ENCODE measurements at regions not wholly inside any gene's neighbourhood (a gene's known extent, or its start where the extent isn't known, plus 50 kb on each side); places are given as distances from the start of the nearest gene placed in this dataset.
"Not testable (repeated sequence)": the region's sequence is repeated elsewhere in the genome, so short reads cannot be mapped to it uniquely, and the experiment has no call there.

DNA sequence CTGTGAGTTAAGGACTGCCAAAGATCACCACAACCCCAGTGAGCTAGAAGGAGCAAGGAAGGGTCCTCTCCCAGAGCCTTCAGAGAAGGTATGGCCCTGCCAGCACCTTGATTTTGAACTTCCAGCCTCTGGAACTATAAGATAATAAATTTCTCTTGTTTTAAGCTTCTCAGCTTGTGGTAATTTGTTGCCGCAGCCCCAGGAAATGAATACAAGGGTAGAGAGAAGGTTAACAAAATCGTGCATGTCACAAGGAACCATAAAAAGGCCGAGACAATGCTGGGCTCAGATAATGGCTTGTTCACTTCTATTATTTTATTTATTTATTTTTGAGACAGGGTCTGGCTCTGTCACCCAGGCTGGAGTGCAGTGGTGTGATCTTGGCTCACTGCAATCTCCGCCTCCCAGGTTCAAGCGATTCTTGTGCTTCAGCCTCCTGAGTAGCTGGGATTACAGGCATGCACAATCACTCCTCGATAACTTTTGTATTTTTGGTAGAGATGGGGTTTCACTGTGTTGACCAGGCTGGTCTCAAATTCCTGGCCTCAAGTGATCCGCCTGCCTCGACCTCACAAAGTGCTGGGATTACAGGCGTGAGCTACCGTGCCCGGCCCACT, 71.5 kb downstream of the WSB1 start:
- not testable (repeated sequence) for DNase-seq (ENCODE audit: low read depth)

DNA sequence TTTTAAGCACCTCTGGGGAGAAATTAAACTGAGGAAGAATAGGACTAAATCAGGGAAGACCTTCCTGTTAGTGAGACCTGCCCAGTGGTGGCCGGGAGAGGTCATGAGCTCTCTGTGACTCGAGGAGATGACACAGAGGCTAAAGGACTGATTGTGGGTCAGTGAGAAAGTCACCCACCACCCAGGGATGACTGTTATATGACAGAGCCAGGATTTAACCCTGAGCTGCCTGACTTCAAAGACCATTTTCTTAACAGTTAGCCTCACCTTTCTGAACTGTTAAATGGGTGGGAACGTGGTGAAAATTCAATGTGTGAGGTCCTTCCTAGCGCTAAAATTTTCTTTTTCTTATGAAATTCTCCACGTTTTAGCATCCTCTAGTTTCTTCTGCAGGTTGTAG, 72.5 kb downstream of the WSB1 start:
- DNase-seq (ENCODE audit: low read depth): no peak

DNA sequence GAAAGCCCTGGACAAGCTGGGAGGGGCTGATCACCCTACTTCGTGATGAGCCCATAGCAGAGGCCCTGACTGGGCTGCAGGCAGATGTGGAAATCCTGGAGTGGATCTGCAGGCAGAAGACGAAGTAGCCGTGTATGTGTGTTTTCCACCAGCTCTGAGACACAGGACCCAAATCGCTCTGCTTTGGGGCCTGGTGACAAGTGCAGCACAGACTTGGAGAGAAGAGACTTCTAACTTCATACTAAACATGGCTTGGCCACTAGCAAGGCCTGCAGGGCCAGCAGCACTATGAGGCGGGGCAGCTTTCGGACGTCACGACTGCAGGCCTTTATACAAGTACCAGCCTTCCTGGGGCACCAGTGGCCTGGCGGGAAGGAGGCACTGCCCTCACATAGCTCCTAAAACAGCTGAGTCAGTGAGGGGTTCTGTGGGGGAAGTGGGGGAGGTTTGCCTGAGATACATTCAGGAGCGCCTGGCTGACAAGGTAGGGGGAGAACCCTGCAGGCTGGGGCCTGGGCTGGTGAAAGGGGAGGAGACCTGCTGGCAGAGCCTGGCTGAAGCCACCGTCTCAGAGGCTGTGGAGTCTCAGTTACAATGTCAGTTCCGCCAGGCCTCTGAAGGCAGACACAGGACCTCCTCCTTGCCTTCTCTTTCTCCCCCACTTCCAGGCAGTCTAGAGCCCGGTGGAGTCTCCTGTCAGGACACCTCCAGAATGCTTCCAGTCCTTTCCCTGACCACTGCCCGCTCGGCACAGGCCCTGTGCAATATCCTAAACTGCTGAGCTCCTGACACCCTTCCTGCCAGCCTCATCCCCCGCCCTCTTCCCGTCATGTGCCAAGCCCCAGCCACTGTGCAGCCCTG, 73.4 kb downstream of the WSB1 start:
- DNase-seq (ENCODE audit: low read depth): no peak

DNA sequence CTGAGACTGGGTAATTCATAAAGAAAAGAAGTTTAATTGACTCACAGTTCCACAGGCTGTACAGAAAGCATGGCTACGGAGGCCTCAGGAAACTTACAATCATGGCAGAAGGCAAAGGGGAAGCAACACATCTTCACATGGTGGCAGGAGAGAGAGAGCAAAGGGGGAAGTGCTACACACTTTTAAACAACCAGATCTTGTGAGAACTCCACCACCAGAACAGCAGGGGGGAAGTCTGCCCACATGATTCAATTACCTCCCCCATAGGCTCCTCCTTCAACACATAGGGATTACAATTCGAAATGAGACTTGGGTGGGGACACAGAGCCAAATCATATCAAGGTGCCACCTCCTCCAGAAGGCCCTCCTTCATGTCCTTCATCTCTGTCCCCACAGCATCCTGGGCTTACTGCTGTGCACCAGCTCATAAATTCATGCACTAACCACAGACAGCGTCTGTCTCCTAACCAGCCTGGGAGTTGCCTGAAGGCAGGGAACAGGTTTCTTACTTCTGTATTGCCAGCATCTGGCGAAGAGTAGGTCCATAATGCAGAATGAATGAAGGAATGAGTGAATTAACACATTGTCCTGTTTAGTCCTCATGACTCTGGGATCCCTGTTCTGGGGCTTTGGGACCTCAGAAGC, 74.4 kb downstream of the WSB1 start:
- no peak for DNase-seq (ENCODE audit: low read depth)

DNA sequence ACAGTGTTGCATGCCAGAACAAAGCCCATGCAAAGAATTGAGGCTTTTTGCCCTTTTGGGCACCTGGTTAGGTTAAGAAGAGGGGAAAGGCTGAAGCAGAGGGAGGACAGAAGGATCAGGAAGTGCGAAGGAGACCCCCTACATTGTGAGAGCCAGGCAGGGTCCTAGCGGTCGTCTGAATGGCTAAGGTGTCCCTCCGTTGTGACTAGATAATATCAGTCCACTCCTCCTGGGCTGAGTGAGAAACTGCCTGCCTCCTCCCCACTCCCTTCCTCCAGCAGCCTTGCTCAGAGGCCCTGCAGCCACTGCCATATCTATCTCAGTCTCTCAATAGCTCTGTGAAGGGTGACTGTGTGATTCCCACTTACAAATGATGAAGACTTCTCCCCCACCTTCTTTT, 75.1 kb downstream of the WSB1 start:
- DNase-seq (ENCODE audit: low read depth): no peak

DNA sequence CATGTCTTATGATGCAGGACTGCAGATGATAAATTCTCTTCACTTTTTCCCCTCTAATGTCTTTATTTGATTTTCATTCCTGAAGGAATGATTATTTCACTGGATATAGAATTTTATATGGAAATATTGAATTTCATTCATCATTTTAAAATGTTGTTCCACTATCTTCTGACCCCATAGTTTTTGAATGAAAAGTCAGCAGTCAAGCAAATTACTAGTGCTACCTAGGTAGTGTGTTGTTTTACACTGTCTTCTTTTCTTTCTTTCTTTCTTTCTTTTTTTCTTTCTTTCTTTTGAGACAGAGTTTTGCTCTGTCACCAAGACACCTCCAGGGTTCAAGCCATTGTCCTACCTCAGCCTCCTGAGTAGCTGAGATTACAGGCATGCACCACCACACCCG, 76.9 kb downstream of the WSB1 start:
- no peak for DNase-seq (ENCODE audit: low read depth)

DNA sequence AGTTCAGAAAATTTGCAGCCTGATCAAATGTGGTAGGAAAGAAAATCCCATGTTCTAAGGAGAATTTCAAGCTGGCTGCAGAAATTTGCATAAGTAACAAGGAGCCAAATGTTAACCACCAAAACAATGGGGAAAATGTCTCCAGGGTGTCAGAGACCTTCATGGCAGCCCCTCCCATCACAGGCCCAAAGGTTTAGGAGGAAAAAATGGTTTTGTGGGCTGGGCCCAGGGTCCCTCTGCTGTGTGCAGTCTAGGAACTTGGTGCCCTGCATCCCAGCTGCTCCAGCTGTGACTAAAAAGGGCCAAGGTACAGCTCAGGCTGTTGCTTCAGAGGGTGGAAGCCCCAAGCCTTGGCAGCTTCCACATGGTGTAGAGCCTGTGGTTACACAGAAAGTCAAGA, 79.8 kb downstream of the WSB1 start:
- not testable (repeated sequence) for DNase-seq (ENCODE audit: low read depth)

DNA sequence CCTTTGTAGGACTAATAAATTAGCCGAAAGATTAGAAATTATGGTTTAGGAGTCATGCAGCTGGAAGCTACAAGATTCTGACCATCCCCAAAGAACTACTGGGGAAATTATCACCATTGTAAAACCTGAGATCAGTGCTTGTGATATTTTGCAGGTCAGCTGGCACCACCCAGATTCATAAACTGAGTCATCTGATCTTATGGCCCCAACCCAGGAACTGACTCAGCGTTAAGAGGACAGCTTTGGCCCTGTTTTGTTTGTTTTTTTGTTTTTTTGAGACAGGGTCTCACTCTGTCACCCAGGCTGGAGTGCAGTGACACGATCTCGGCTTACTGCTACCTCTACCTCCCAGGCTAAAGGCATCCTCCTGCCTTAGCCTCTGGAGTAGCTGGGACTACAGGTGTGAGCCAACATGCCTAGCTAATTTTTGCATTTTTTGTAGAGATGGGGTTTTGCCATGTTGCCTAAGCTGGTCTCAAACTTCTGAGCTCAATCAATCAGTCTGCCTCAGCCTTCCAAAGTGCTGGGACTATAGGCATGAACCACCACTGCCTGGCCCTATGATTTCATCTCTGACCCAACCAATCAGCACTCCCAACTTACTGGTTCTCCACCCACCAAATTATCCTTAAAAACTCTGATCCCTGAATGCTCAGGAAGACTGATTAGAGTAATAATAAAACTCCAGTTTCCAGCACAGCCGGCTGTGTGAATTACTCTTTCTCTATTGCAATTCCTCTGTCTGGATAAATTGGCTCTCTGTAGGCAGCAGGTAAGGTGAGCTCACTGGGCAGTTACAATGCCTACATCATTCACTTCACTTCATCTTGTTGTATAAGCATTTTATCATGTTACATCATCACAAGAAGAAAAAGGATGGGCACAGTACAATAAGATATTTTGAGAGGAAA, 79.4 kb upstream of the KSR1 start:
- peak; percentile 65 for DNase-seq (ENCODE audit: low read depth)

DNA sequence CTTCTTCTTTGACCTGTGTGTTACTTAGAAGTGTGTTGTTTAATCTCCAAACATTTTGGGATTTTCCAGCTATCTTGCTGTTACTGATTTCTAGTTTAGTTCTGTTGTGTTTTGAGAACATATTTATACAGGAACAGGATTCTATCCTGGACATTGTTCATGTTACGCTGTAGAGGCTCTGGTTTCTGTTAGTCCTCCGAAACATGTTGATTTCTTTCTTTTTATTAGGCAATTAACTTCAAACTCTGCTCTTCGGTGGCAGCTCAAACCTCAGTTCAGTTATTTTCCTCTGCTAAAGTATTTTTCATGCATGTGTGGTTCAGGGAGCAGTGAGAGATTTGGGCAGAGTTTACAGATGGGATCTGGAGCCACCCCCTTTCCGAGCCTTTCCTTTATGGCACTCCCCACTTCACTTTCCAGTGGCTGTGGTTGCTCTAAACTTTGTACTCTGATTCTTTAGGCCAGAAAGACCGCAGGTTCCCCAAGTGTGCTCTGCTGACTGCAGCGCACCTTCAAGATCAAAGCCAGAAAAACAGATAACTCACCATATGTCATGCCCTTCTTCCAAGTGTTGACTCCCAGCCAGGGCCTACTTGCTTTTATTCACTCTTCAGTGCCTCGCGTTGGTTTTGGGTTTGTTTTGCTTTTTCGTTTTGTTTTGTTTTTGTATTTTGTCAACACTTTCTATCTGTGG, 77.6 kb upstream of the KSR1 start:
- peak; percentile 59 for DNase-seq (ENCODE audit: low read depth)

DNA sequence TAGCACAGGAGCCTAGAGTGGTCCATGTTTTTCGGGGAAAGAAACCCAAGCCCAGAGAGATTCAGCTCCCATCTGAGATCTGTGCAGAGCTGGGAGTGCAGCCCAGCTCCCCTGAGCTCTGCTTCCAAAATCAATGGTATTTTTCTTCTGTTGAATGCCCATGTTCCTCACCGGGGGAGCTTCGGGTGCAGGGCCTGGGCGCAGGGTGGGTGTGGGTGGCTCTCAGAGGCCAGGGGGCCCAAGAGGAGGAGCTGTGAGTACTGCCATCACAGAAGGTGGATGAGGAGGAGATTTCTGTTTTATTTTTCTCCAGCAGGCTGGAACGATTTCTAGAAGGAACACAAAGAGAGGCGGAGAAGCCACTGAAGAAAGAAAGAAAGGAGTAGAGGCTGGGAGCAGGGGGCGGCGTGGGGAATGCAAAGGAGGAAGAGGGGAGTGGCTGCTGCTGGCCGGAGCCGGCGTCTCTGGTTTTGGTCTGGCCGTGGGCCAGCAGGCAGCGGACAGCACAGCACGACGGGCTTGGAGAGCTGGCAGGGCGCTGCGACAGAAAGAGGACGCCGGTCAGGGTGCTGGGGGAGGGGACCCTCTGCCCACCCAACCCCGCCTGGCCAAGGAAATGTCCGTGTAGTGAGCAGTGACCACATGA, 76.2 kb upstream of the KSR1 start:
- peak; percentile 43 for DNase-seq (ENCODE audit: low read depth)

DNA sequence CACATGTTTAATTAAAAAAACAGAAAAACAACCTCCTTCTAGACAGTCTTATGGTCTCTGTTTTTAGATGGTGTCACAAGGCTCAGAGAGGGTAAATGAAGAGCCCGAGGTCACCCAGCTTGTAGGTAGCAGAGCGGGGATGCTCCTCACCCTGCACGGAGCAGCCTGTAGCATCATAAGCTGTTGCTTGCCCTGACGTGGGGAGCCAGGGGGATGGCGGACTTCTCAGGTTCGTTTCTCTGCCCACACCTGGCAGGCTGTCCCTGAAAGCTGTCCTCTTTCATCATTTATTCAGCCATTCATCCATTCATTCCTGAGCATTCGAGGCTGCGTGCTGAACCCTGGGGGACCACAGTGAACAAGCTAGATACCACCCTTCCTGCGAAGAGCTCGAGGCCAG, 75.7 kb upstream of the KSR1 start:
- no peak for DNase-seq (ENCODE audit: low read depth)

DNA sequence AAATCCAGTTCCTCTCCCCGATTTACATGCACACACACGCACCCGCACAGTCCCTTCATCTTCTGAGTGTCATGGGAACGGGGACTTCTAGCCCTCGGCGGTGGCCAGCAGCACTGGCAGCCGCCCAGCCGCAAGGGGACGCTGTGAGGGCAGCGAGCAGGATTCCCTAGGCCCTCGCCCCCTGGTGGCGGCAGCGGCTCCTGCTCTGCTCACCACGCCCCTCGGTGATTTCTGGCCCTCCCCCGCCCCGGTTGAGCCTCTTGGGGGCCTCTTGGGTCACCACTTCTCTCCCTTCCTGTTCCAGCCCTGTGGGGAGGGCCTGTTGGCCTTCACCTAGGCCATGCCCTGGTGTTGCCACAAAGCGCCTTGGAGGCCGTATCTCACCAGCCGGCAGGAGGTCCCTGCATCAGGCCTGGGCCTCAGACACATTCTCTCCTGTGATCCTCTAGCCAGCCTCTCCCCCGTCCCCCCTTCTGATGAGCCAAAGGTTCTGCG, 75.2 kb upstream of the KSR1 start:
- no peak for DNase-seq (ENCODE audit: low read depth)

DNA sequence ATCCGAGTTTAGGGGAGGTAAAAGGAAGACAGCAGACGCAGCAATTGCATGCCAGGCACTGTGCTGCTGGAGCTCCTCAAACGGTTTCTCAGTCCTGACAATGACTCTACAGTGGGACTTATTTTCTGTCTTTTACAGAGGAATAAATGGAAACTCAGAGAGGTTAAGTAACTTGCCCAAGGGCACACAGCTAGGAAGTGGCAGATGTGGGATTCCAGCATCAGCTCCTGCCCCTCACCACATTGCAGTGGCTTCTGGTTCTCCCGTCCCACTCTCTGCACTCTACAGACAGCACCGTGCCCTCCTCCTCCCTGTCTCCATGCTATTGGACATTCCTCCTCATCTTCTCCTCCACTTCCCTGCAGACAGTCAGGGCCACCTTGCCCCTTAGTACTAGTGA, 74.2 kb upstream of the KSR1 start:
- DNase-seq (ENCODE audit: low read depth): no peak

DNA sequence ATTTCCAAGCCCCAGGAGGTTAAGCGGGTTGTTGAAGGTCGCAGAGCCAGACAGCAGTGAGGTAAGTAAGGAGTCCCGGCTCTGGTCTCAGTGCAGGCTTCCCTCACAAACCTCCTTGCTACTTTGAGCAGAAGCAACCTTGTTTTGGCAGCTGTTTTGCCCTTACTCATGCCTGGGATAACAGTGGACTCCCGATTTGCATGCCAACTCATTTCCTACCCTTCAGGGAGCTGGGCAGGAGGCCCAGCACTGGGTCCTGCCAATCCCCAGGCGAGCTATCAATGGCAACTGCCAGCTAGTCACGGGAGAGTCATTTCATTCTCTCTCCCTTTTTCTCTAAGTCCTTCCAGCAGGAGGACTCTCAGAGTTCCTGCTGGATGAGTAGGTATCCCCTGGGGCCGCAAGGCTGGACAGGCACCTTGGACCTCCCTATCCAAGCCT, 72.0 kb upstream of the KSR1 start:
- peak; percentile 98 for DNase-seq (ENCODE audit: low read depth)

DNA sequence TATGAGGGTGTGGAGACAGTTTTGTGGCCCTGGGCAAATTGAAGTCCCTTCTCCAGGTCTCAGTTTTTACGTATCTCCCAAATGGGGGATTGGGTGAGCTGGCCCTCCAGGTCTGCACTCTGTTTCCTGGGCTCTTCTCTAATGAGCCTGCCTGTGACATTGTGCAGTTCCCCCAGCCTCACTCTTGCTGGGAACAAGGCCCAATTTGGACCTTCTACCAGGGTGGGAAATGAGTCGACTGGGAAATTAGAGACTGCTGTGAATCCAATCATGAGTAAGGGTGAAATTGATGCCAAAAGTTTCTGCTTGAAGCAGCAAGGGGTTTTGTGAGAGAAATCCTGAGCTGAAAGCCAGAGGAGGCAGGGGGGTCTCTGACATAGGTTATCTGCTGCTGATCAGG, 71.5 kb upstream of the KSR1 start:
- DNase-seq (ENCODE audit: low read depth): no peak

DNA sequence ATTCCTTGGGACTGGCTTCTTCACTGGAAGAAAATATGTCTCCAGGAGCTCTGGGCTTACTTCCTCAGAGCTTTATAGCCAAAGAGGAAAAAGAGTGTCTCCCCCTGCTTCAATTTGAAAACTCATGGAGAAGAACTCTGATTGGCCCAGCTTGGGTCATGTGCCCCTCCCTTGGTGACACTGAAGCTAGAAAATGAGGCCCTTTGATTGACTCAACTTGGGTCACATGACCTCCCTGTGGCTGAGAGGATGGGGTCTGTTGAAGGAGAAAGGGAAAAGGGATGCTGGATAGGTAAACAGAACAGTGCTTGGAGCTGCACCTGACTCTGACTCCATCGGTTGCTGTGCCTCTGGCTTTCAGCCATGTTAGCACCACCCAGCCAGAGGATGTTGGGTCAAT, 70.6 kb upstream of the KSR1 start:
- DNase-seq (ENCODE audit: low read depth): no peak

DNA sequence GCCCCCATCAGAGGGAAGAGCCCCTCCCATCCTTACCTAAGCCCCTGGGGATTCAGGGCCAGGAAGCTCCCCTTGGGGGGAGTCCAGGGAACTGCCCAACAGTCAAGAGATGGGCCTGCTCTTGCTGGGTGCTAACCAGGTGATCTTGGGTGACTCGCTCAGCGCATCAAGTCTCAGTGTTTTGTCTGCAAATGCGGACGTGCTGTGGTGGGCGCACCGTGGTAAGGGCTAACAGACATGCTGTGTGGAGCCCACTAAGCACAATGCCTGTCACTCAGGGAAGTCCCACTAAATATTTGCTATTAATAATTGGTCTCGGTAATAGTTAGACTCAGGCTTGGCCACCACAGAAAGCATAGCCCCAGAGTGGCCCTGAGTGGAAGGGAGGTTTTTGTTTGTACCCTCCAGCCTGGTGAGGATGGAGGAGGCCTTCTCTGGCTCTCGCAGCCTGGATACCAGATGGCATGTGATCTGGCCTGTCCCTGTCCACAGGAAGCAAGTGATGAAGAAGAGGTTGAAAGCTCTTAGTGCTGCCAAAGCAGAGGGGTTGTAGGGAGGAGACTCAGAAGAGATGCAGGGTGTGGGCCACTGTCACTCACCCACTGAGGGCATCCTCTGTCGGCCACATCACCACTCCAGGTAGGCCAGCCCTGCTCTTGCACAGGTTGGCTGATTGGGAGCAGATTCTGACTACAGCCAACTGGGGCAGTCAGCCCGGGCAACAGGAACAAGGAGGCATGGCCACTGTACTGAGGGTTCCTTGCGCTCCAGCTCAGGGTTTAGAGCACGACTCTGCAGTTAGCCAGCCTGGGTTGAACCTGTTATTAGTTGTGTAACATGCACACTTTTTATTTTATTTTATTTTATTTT, 69.8 kb upstream of the KSR1 start:
- no peak for DNase-seq (ENCODE audit: low read depth)

DNA sequence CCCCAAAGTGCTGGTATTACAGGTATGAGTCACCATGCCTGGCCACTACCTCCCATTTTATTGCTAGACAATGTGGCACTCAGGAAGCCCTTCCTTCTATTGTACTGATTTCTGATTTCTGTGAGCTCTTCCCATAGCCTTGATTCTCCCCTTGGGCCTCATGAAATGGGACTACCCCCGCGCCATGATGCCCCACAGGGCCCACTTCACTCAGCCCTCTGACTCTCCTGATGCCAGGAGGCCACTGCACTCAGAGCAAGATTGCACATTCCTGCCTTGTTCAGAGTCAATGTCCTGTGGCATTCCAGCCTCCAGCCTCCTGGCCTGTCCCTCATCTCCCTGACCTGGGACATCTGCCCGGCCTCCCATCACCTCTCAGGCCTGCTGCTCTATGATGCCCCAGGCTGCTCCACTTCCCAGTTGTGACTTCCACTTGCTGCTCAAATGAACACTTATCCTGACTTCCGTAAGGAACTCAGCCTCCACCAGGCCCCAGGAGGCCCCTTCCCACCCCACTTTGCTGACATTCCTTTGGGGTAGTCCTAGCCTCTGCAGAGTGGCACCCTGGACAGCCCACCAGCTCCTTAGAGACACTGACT, 66.6 kb upstream of the KSR1 start:
- DNase-seq (ENCODE audit: low read depth): no peak

DNA sequence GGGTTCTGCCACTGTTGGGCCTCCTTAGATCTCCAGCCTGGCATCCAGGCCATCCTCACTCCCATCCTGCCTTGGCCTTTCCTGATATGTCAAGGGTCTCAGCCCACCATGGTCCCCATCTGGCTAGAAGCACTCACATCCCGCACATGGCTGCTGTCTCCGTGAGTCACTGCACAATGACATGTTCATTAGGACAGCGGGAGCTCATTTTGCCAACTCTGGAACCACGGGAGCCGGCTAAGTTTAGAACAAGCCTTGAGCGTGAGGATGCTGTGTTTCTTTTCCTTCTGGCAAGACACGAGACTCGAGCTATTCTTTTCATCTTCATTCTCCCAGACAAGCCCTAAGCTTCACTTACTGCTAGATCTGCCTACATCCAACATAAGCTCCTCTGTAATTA, 65.7 kb upstream of the KSR1 start:
- no peak for DNase-seq (ENCODE audit: low read depth)

Data from renal cortical epithelial cell (primary cell).